Osteoblast (primary cell): ENCODE measurements at regions not wholly inside any gene's neighbourhood (a gene's known extent, or its start where the extent isn't known, plus 50 kb on each side); places are given as distances from the start of the nearest gene placed in this dataset.
"Not testable (repeated sequence)": the region's sequence is repeated elsewhere in the genome, so short reads cannot be mapped to it uniquely, and the experiment has no call there.

ENCODE experiments used
- DNase-seq: peaks from one replicate; pipeline ENCODE4 v3.0.0; 2011; ENCODE audit warnings: low spot score, mixed read lengths; ENCODE audit not compliant: insufficient read length; ENCODE audit errors: missing footprints
- H2AFZ ChIP-seq: 2 replicates; pipeline ENCODE4 v1.6.0; 2011; ENCODE audit warnings: mild to moderate bottlenecking, low read length
- H3K27ac ChIP-seq: 2 replicates; pipeline ENCODE4 v1.5.1; 2011; ENCODE audit warnings: mild to moderate bottlenecking, low read depth, low read length, moderate library complexity
- H3K27me3 ChIP-seq: 2 replicates; pipeline ENCODE4 v1.6.0; 2012; ENCODE audit warnings: mild to moderate bottlenecking, control low read depth, inconsistent platforms, low read length, moderate library complexity; ENCODE audit not compliant: insufficient read depth
- H3K36me3 ChIP-seq: 2 replicates; pipeline ENCODE4 v1.5.1; 2011; ENCODE audit warnings: mild to moderate bottlenecking, low read length, control low read depth, moderate library complexity; ENCODE audit not compliant: insufficient read depth
- H3K4me1 ChIP-seq: 2 replicates; pipeline ENCODE4 v1.5.1; 2011; ENCODE audit warnings: mild to moderate bottlenecking, low read length, control low read depth, moderate library complexity; ENCODE audit not compliant: insufficient read depth
- H3K4me2 ChIP-seq: 2 replicates; pipeline ENCODE4 v1.6.0; 2011; ENCODE audit warnings: mild to moderate bottlenecking, low read length; ENCODE audit not compliant: insufficient read depth
- H3K4me3 ChIP-seq: fragments of 200-600 bp; sonication (generic); 3 replicates; pipeline ENCODE4 v1.5.1; 2012; ENCODE audit warnings: mild to moderate bottlenecking, low read length, inconsistent platforms; ENCODE audit not compliant: insufficient read depth
- H3K79me2 ChIP-seq: 2 replicates; pipeline ENCODE4 v1.6.0; 2012; ENCODE audit warnings: mild to moderate bottlenecking, low read length, control low read depth, inconsistent platforms; ENCODE audit not compliant: insufficient read depth
- H3K9me3 ChIP-seq: 2 replicates; pipeline ENCODE4 v1.5.1; 2011; ENCODE audit warnings: low read depth, low read length, control low read depth
- H4K20me1 ChIP-seq: 2 replicates; pipeline ENCODE4 v1.6.0; 2012; ENCODE audit warnings: mild to moderate bottlenecking, low read length, control low read depth; ENCODE audit not compliant: insufficient read depth
- TF ChIP-seq, protein P1 (sequence below): IDR thresholded peaks from 2 replicates; pipeline ENCODE4 v1.5.1; 2011; ENCODE audit warnings: mild to moderate bottlenecking, low read depth, low read length, moderate library complexity; ENCODE audit errors: extremely low read depth

DNA sequence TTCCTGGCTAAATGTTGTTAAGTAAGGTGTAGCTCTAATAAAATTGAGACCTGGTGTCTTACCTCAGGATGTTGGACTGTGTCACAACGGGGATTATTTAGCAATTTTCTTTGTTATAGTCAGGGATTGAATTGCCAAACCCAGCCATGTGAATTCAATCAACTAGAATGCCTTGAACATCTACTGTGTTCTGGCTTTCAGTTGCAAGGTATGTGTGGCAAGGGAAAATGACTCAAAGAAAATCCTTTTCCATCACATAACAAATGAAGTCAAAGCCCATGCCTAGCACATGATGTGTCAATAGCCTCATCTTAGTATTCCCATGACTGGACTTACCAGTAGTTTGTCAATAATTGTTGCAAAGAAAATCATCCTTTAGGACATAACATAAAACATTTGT is 519.8 kb upstream of the FLRT2 start:
- Histone ChIP-seq H4K20me1 (no peaks in the 10 kb centered on the region), H3K79me2 (no peaks in the 10 kb centered on the region), H3K4me3 (no peak overlapping the region), H3K27ac (no peak overlapping the region), H3K4me1 (no peaks in the 10 kb centered on the region), H3K4me2 (no peak overlapping the region), H3K27me3 (no peaks in the 10 kb centered on the region), H3K9me3 (no peaks in the 10 kb centered on the region), H3K36me3 (no peaks in the 10 kb centered on the region), H2AFZ (no peak overlapping the region)
- no peak for DNase-seq
- TF ChIP-seq, protein P1, sequence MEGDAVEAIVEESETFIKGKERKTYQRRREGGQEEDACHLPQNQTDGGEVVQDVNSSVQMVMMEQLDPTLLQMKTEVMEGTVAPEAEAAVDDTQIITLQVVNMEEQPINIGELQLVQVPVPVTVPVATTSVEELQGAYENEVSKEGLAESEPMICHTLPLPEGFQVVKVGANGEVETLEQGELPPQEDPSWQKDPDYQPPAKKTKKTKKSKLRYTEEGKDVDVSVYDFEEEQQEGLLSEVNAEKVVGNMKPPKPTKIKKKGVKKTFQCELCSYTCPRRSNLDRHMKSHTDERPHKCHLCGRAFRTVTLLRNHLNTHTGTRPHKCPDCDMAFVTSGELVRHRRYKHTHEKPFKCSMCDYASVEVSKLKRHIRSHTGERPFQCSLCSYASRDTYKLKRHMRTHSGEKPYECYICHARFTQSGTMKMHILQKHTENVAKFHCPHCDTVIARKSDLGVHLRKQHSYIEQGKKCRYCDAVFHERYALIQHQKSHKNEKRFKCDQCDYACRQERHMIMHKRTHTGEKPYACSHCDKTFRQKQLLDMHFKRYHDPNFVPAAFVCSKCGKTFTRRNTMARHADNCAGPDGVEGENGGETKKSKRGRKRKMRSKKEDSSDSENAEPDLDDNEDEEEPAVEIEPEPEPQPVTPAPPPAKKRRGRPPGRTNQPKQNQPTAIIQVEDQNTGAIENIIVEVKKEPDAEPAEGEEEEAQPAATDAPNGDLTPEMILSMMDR: no peak

DNA sequence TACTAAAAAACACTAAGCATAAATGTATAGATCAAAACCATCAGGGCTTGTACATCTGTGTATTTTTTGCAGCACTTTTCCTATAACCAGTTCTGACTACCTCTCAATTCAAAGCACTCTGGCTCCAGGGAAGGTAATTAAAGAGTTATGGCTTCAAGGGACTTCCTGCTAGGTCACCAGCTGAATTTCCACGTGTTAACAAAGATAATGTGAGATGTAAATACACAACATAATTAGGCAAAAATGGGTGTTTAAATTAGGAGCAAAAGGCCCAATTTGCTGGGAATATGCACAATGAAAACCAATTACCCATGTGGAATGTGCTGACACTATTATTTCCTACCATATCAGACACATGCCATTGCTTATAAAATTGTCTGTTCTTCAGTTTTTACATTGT is 513.4 kb upstream of the FLRT2 start:
- Histone ChIP-seq H2AFZ (no peak overlapping the region), H3K4me3 (no peak overlapping the region), H3K79me2 (no peaks in the 10 kb centered on the region), H3K27me3 (no peaks in the 10 kb centered on the region), H3K4me2 (no peak overlapping the region), H4K20me1 (no peaks in the 10 kb centered on the region), H3K27ac (no peak overlapping the region), H3K4me1 (no peaks in the 10 kb centered on the region), H3K9me3 (no peaks in the 10 kb centered on the region), H3K36me3 (no peaks in the 10 kb centered on the region)
- TF ChIP-seq, protein P1: no peak
- DNase-seq: no peak

DNA sequence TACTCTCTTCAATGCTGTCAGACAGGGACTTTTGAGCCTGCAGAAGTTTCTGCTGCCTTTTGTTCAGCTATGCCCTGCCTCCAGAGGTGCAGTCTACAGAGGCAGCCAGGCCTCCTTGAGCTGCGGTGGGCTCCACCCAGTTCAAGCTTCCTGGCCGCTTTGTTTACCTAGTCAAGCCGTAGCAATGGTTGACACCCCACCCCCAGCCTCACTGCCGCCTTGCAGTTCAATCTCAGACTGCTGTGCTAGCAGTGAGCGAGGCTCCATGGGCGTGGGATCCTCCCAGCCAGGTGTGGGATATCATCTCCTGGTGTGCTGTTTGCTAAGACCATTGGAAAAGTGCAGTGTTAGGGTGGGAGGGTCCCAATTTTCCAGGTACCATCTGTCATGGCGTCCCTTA is 506.1 kb upstream of the FLRT2 start:
- not testable (repeated sequence) for H2AFZ ChIP-seq, H3K27ac ChIP-seq

DNA sequence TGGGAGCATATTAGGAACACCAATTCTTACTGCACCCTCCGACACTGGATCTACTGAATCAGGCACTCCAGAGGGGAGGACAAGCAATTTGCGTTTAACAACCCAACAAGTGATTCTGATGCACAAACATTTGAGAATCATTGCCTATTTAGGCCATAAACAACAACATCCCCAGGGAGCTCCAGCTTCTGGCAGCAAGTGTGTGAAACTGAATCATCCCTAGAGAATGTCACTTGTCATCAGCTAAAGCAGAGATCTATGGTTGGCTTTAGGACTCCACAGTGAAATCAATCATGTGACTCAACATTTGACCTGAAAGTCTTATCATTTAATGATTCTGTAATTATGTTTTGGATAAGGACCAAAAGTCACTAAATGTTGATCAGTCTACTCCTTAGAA is 505.0 kb upstream of the FLRT2 start:
- no peaks in the 10 kb centered on the region for H4K20me1 ChIP-seq
- no peak overlapping the region for H3K27ac ChIP-seq
- no peak for DNase-seq
- no peak overlapping the region for H3K4me2 ChIP-seq
- H3K36me3 ChIP-seq: no peaks in the 10 kb centered on the region
- H3K79me2 ChIP-seq: no peaks in the 10 kb centered on the region
- no peak overlapping the region for H3K4me3 ChIP-seq
- H3K9me3 ChIP-seq: no peaks in the 10 kb centered on the region
- H3K4me1 ChIP-seq: no peaks in the 10 kb centered on the region
- H2AFZ ChIP-seq: no peak overlapping the region
- TF ChIP-seq, protein P1: no peak
- H3K27me3 ChIP-seq: no peaks in the 10 kb centered on the region

More for the DNA sequence above, 506.1 kb upstream of the FLRT2 start:
- not testable (repeated sequence) for H3K79me2 ChIP-seq, H3K9me3 ChIP-seq, H4K20me1 ChIP-seq, H3K36me3 ChIP-seq, H3K4me1 ChIP-seq, H3K27me3 ChIP-seq, H3K4me3 ChIP-seq, DNase-seq, H3K4me2 ChIP-seq
